CD14-positive monocyte (primary cell): ENCODE measurements at regions not wholly inside any gene's neighbourhood (a gene's known extent, or its start where the extent isn't known, plus 50 kb on each side); places are given as distances from the start of the nearest gene placed in this dataset.

Source experiments
- DNase-seq, 3 donors: peaks; one replicate each; pipeline ENCODE4 v3.0.0-alpha.2; 2011 to 2022
- H2AFZ ChIP-seq: 2 replicates; pipeline ENCODE4 v1.6.0; 2012; ENCODE audit warnings: mild to moderate bottlenecking, low read depth, low read length, inconsistent platforms; ENCODE audit not compliant: insufficient read depth, poor library complexity, severe bottlenecking
- H3K27ac ChIP-seq, 2 donors: 1 replicate in 1 of 2; 2 replicates in 1 of 2; pipeline ENCODE4 v1.5.1; 2012 to 2013; ENCODE audit warnings: low read length in 2 of 2, control low read depth in 1 of 2, inconsistent platforms in 1 of 2, low read depth in 1 of 2, mild to moderate bottlenecking in 1 of 2
- H3K27me3 ChIP-seq, 2 donors: one replicate each; pipeline versions ENCODE4 v1.6.0 to v1.6.1; 2011 to 2013; ENCODE audit warnings: low read length in 2 of 2; ENCODE audit not compliant: control insufficient read depth in 2 of 2, insufficient read depth in 2 of 2
- H3K36me3 ChIP-seq, 2 donors: replicated peaks in 1 of 2; 1 replicate in 1 of 2; 2 replicates in 1 of 2; pipeline versions ENCODE4 v1.5.1 to v1.6.1; 2012 to 2013; ENCODE audit warnings: low read length in 2 of 2, control low read depth in 1 of 2, inconsistent platforms in 1 of 2, mild to moderate bottlenecking in 1 of 2; ENCODE audit not compliant: insufficient read depth in 2 of 2, control insufficient read depth in 1 of 2
- H3K4me1 ChIP-seq, 2 donors: 1 replicate in 1 of 2; 2 replicates in 1 of 2; pipeline versions ENCODE4 v1.5.1 to v1.6.1; 2012 to 2013; ENCODE audit warnings: low read length in 2 of 2, control low read depth in 1 of 2, inconsistent platforms in 1 of 2, mild to moderate bottlenecking in 1 of 2, moderate library complexity in 1 of 2; ENCODE audit not compliant: insufficient read depth in 2 of 2, control insufficient read depth in 1 of 2
- H3K4me2 ChIP-seq: replicated peaks from 2 replicates; pipeline ENCODE3; 2012; ENCODE audit warnings: low read length, moderate library complexity, mild to moderate bottlenecking; ENCODE audit not compliant: poor library complexity, severe bottlenecking; ENCODE audit errors: extremely low read depth
- H3K4me3 ChIP-seq, 3 experiments: fragments of 200-600 bp in 1 of 3; sonication (generic) in 1 of 3; replicated peaks in 1 of 3; 1 replicate in 2 of 3; 2 replicates in 1 of 3; pipeline ENCODE4 v1.5.1; 2011 to 2013; ENCODE audit warnings: low read length in 3 of 3, mild to moderate bottlenecking in 3 of 3, control low read depth in 2 of 3, low read depth in 2 of 3, inconsistent platforms in 1 of 3, moderate library complexity in 1 of 3
- H3K79me2 ChIP-seq: 2 replicates; pipeline ENCODE4 v1.6.0; 2012; ENCODE audit warnings: mild to moderate bottlenecking, control low read depth, inconsistent platforms, low read length, moderate library complexity; ENCODE audit not compliant: insufficient read depth
- H3K9ac ChIP-seq: 2 replicates; pipeline ENCODE4 v1.6.0; 2017; ENCODE audit warnings: low read length, mild to moderate bottlenecking; ENCODE audit not compliant: insufficient read depth, poor library complexity, severe bottlenecking
- H3K9me3 ChIP-seq, 2 donors: replicated peaks in 1 of 2; 1 replicate in 1 of 2; 2 replicates in 1 of 2; pipeline versions ENCODE4 v1.5.1 to v1.6.1; 2012 to 2013; ENCODE audit warnings: low read length in 2 of 2, control low read depth in 1 of 2; ENCODE audit not compliant: control insufficient read depth in 1 of 2, insufficient read depth in 1 of 2
- H4K20me1 ChIP-seq: 2 replicates; pipeline ENCODE4 v1.6.0; 2012; ENCODE audit warnings: mild to moderate bottlenecking, low read length, control low read depth, moderate library complexity; ENCODE audit not compliant: insufficient read depth
- H3K27ac Mint-ChIP-seq, 7 donors: one replicate each; pipeline ENCODE4 v1.8.0; 2020; ENCODE audit warnings: mild to moderate bottlenecking in 7 of 7, mixed read lengths in 7 of 7, moderate library complexity in 6 of 7, inconsistent platforms in 2 of 7
- H3K27me3 Mint-ChIP-seq, 3 donors: one replicate each; pipeline ENCODE4 v1.8.0; 2021 to 2022; ENCODE audit warnings: low read depth in 3 of 3, mild to moderate bottlenecking in 3 of 3, mixed read lengths in 3 of 3, moderate library complexity in 3 of 3, inconsistent platforms in 1 of 3
- H3K36me3 Mint-ChIP-seq, 2 donors: one replicate each; pipeline ENCODE4 v1.8.0; 2020; ENCODE audit warnings: mixed read lengths in 2 of 2, inconsistent platforms in 1 of 2, mild to moderate bottlenecking in 1 of 2
- H3K4me1 Mint-ChIP-seq: one replicate; pipeline ENCODE4 v1.8.0; 2020; ENCODE audit warnings: mild to moderate bottlenecking, mixed read lengths
- H3K4me3 Mint-ChIP-seq, 2 donors: one replicate each; pipeline ENCODE4 v1.8.0; 2020; ENCODE audit warnings: mild to moderate bottlenecking in 2 of 2, mixed read lengths in 2 of 2, moderate library complexity in 1 of 2
- H3K9me3 Mint-ChIP-seq, 7 donors: one replicate each; pipeline ENCODE4 v1.8.0; 2020 to 2022; ENCODE audit warnings: mixed read lengths in 7 of 7, mild to moderate bottlenecking in 6 of 7, moderate library complexity in 6 of 7, inconsistent platforms in 2 of 7
- WGBS: methylation state at CpG from one replicate; pipeline ENCODE4 v1.1.5; 2013; ENCODE audit warnings: missing lambda C conversion rate; ENCODE audit not compliant: insufficient coverage; 5-methylcytosine and 5-hydroxymethylcytosine counted together
- intact Hi-C, 2 donors: fragments of 100-400 bp; cut with micrococcal nuclease; formaldehyde crosslinking; loops; one replicate each; pipeline versions ENCODE4 v1.15.0 to v1.15.1; 2023
- TF ChIP-seq, protein P1 (sequence below): fragments of 200-600 bp; IDR thresholded peaks from one replicate; pipeline ENCODE4 v1.8.0; 2022; ENCODE audit warnings: antibody characterized with exemption, mild to moderate bottlenecking

- intact Hi-C loops, result no loop called here
- peaks cover 0 to 5% of the 10 kb centered on the region in 2 donors for H3K36me3 Mint-ChIP-seq
- Histone ChIP-seq H3K9ac (no peak overlapping the region), H3K27me3 (peaks cover 45 to 78% of the 10 kb centered on the region in 2 donors), H3K4me1 (no peaks in the 10 kb centered on the region), H3K79me2 (no peaks in the 10 kb centered on the region), H2AFZ (no peak overlapping the region), H4K20me1 (no peaks in the 10 kb centered on the region), H3K4me3 (no peak overlapping the region), H3K4me2 (no peak overlapping the region), H3K36me3 (no peaks in the 10 kb centered on the region), H3K27ac (no peak overlapping the region), H3K9me3 (peaks cover 9 to 40% of the 10 kb centered on the region in 2 donors)
- no peak overlapping the region for H3K27ac Mint-ChIP-seq
- peaks cover 78 to 86% (median 84%) of the 10 kb centered on the region in 3 donors for H3K27me3 Mint-ChIP-seq
- WGBS, result 2% methylated on average over 30 of the region's 32 CpGs
- peak overlapping the region in 1 of 2 donors; percentile 89 for H3K4me3 Mint-ChIP-seq
- DNase-seq, result no peak
- peaks cover 0 to 37% (median 19%) of the 10 kb centered on the region in 7 donors for H3K9me3 Mint-ChIP-seq
- TF ChIP-seq, protein P1, sequence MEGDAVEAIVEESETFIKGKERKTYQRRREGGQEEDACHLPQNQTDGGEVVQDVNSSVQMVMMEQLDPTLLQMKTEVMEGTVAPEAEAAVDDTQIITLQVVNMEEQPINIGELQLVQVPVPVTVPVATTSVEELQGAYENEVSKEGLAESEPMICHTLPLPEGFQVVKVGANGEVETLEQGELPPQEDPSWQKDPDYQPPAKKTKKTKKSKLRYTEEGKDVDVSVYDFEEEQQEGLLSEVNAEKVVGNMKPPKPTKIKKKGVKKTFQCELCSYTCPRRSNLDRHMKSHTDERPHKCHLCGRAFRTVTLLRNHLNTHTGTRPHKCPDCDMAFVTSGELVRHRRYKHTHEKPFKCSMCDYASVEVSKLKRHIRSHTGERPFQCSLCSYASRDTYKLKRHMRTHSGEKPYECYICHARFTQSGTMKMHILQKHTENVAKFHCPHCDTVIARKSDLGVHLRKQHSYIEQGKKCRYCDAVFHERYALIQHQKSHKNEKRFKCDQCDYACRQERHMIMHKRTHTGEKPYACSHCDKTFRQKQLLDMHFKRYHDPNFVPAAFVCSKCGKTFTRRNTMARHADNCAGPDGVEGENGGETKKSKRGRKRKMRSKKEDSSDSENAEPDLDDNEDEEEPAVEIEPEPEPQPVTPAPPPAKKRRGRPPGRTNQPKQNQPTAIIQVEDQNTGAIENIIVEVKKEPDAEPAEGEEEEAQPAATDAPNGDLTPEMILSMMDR, result no peak
- peaks cover 4% of the 10 kb centered on the region for H3K4me1 Mint-ChIP-seq
These were observed 412.3 kb upstream of the ESRRG start for GRCh38 chr1:217135569-217135915.

GRCh38 chr1:217134857-217135568 lies 411.8 kb upstream of the ESRRG start:
- Mint-ChIP-seq H3K9me3 (peaks cover 0 to 32% (median 19%) of the 10 kb centered on the region in 7 donors), H3K4me1 (peaks cover 4% of the 10 kb centered on the region), H3K27me3 (peaks cover 76 to 80% (median 78%) of the 10 kb centered on the region in 3 donors), H3K27ac (peak overlapping the region in 1 of 7 donors; percentile 36), H3K4me3 (peak overlapping the region in 1 of 2 donors; percentile 89), H3K36me3 (peaks cover 0 to 5% of the 10 kb centered on the region in 2 donors)
- no peaks in the 10 kb centered on the region for H3K4me1 ChIP-seq
- H4K20me1 ChIP-seq, result no peaks in the 10 kb centered on the region
- no peak overlapping the region for H3K9ac ChIP-seq
- DNase-seq, result no peak
- H3K4me3 ChIP-seq, result no peak overlapping the region
- H3K36me3 ChIP-seq, result no peaks in the 10 kb centered on the region
- no peak overlapping the region for H3K27ac ChIP-seq
- TF ChIP-seq, protein P1, result no peak
- no peaks in the 10 kb centered on the region for H3K79me2 ChIP-seq
- peaks cover 9 to 35% of the 10 kb centered on the region in 2 donors for H3K9me3 ChIP-seq
- no peak overlapping the region for H2AFZ ChIP-seq
- peaks cover 40 to 73% of the 10 kb centered on the region in 2 donors for H3K27me3 ChIP-seq
- no peak overlapping the region for H3K4me2 ChIP-seq
- 0% methylated on average over 43 of the region's 49 CpGs for whole genome bisulfite sequencing
- intact Hi-C loops, result no loop called here
